ES-I3 (cell line): ENCODE measurements at regions not wholly inside any gene's neighbourhood (a gene's known extent, or its start where the extent isn't known, plus 50 kb on each side); places are given as distances from the start of the nearest gene placed in this dataset.

Experiments used
- H3K36me3 ChIP-seq: 2 replicates; pipeline ENCODE4 v1.6.1; 2013; ENCODE audit warnings: mild to moderate bottlenecking, low read length, control low read depth, moderate library complexity; ENCODE audit not compliant: insufficient read depth
- H3K4me1 ChIP-seq: 2 replicates; pipeline ENCODE4 v1.6.1; 2013; ENCODE audit warnings: mild to moderate bottlenecking, control low read depth, low read length; ENCODE audit not compliant: insufficient read depth
- H3K9ac ChIP-seq: 2 replicates; pipeline ENCODE4 v1.6.1; 2013; ENCODE audit warnings: low read depth, mild to moderate bottlenecking, low read length, moderate library complexity
- H3K9me3 ChIP-seq: 2 replicates; pipeline ENCODE4 v1.6.1; 2013; ENCODE audit warnings: mild to moderate bottlenecking, low read length, moderate library complexity; ENCODE audit not compliant: control insufficient read depth, insufficient read depth

DNA sequence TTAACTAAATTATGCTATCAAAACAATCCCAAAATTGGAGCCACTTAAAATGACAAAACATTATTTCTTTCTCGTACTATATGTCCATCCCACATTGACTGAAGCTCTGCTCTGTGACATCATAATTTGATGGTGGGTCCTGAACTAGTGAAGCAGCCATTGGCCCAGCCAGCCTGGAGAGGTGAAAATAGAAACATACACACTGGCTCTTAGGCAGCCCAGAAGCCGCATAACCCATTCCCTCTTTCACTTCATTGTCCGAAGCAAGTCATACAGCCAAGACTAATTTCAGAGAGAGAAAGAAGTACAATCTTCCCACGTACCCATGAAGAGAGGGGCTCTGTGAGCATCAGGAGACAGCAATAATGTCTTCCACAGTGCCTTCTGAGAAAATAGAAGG, 342.5 kb downstream of the NFIB start:
- H3K4me1 ChIP-seq = 0 out of 2 replicates have a peak, but pooled peaks cover 4% of the 10 kb centered on the region
- H3K9ac ChIP-seq = no peak overlapping the region
- H3K9me3 ChIP-seq = no peaks in the 10 kb centered on the region
- H3K36me3 ChIP-seq = no peaks in the 10 kb centered on the region

DNA sequence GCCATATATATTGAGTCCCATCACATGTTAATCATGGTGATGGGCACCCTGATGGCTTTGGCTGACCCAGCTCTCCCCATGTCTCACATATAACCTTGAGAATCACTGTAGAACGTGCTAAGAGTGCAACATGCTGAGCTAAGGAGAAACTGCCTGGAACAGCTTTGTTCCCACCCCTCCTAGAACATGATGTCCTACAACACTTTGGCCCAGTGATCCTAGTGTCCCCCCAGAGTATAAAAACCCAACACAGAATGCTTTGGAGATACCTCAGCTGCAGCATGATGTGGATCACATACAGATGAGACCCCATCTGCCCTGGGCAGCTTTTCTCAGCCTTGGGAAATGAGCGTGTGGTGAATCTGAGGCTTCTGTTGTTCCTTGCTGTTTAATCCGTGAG, 343.5 kb downstream of the NFIB start:
- Histone ChIP-seq H3K4me1 (0 out of 2 replicates have a peak, but pooled peaks cover 4% of the 10 kb centered on the region), H3K9me3 (no peaks in the 10 kb centered on the region), H3K36me3 (no peaks in the 10 kb centered on the region), H3K9ac (no peak overlapping the region)

DNA sequence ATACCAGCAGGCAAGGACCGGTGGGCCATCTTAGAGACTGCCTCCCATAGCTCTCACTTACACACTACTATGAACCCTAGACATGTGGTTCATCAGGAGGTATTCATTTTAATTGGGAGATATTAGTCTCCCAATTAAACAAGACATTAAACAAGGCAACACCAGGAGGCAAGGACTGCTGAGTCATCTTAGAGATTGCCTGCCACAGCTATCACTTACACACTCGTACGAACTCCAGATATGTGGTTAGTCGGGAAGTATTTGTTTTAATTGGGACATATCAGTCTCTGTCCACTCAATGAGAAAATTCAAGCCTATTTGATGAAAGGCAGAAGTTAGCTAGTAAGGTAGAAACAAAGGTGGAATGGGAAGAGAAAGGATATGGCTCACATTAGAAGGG, 343.9 kb downstream of the NFIB start:
- 0 out of 2 replicates have a peak, but pooled peaks cover 4% of the 10 kb centered on the region for H3K4me1 ChIP-seq
- no peak overlapping the region for H3K9ac ChIP-seq
- no peaks in the 10 kb centered on the region for H3K9me3 ChIP-seq
- H3K36me3 ChIP-seq = no peaks in the 10 kb centered on the region

DNA sequence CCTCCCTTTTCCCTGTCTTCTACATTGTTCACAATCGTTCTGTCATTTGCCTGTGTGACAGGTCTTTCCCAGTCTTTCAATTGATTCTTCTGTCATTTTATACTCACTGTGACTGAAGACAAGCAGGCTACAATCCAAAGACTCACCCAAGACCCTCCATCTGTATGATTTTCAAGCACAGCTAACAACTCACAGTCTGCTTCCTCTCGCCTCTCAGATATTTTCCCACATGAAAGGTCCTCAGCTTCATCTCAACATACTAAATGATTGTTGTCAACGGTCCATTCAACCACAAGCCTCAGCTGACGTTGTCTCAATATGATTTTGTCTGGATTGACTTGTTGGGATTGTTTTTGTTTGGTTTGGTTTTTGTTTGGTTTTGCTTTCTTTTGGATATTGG, 346.5 kb downstream of the NFIB start:
- H3K9ac ChIP-seq = no peak overlapping the region
- H3K4me1 ChIP-seq = 0 out of 2 replicates have a peak, but pooled peaks cover 4% of the 10 kb centered on the region
- no peaks in the 10 kb centered on the region for H3K36me3 ChIP-seq
- H3K9me3 ChIP-seq = no peaks in the 10 kb centered on the region

DNA sequence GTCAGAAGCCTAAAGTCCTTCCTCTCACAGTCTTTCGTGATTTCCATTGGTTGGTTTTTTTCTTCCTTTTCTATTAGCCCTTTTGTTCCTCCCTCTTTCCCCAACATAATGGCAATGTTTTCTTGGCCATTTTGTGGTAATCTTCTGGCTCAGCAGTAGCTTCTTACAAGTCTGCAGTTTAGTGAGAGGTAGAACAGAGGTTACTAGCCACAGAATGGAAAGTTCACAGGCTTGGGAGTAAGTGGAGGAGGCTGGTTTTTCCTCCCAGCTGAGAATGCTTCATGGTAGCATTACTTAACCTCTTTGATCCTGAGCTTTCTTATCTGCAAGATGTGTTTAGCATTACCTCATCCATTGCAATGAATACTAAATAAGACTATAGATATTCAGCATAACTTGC, 346.9 kb downstream of the NFIB start:
- H3K4me1 ChIP-seq = 0 out of 2 replicates have a peak, but pooled peaks cover 4% of the 10 kb centered on the region
- H3K9me3 ChIP-seq = no peaks in the 10 kb centered on the region
- no peak overlapping the region for H3K9ac ChIP-seq
- no peaks in the 10 kb centered on the region for H3K36me3 ChIP-seq

DNA sequence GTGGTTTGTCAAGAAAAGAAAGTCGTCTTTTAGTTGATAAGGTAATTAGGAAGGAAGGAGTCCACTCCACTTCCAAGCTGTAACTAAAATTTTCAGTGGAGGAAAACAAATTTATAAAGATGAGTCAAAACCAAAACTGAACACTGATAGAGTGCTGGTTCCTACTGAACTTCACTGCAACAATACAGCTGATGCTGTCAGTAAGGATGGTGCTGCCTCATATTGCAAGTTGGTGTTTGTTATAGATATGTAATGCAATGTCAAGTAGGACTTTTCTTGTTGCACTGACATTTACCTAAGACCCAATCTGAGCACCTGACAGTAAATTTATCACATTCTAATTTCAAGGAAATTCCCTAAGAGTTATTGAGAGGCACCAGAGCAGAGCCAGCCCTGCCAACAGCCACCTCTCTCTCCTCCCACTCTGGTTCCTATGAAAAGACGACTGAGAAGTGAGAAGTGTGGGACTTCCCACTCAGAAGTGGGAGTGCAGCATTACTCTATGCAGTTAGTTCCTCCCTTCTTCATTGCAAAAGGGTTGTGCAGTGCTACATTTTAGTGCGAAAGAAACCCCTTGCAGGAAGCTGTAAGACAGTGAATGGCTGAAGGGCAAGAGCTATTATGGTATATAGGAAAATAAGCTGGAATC, 350.8 kb downstream of the NFIB start:
- Histone ChIP-seq H3K4me1 (0 out of 2 replicates have a peak, but pooled peaks cover 4% of the 10 kb centered on the region), H3K9ac (no peak overlapping the region), H3K9me3 (no peaks in the 10 kb centered on the region), H3K36me3 (no peaks in the 10 kb centered on the region)

DNA sequence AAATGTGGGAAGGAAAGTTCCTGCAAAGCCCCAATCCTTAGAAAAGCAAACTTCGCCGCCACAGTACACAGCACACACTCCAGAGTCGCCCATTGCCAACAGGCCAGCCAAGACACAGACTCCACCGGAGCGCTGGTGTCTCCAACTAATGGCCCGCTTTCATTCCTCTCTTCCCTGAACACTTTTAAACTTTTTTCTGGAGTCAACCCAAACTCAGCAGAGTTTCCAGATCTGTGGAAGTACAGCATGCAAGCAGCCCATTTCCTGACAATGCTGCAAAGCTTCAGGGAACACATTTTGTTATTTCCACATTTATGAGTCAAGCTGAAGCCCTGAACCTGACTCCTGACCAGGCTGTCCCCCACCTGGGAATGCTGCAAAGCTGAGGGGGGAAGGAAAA, 351.9 kb downstream of the NFIB start:
- no peaks in the 10 kb centered on the region for H3K9me3 ChIP-seq
- peaks cover 7% of the 10 kb centered on the region; the same call in 1 of the 2 replicates for H3K4me1 ChIP-seq
- H3K36me3 ChIP-seq = no peaks in the 10 kb centered on the region
- no peak overlapping the region for H3K9ac ChIP-seq

DNA sequence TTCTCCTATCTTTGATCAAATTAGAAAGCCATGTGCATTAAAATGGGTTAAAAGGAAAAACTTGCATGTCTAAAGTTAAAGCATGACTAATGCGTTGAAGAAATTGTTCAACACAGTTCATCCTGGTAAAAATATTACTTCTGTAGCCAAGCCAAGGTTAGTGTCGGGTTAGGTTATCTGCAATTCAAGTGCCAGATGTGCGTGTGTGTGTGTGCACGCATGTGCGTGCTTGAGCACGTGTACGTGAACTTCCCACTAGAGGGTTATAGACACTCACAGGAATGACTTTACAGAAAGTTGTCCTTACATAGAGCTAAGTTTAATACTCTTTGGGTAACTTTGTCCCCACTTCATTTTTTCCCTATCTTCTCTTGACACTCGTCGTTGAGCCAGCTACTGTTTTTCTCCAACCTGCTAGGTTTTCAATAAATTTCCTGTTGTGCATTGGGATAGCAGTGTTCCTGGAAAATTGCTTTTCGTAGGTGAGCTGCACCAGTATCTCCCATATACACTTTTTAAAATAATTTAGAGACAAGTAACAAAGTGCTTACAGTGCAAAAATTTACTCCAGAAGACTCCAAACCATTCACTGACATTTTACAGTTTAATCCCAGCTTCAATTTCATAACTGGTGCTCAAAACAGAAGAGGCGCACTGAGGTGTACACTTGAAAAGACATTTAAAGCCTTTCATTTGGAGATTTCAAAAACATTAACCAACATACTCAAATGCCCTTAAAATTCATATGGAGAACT, 353.8 kb downstream of the NFIB start:
- H3K9me3 ChIP-seq = no peaks in the 10 kb centered on the region
- no peak overlapping the region for H3K9ac ChIP-seq
- no peaks in the 10 kb centered on the region for H3K36me3 ChIP-seq
- H3K4me1 ChIP-seq = peaks cover 7% of the 10 kb centered on the region; the same call in 1 of the 2 replicates

DNA sequence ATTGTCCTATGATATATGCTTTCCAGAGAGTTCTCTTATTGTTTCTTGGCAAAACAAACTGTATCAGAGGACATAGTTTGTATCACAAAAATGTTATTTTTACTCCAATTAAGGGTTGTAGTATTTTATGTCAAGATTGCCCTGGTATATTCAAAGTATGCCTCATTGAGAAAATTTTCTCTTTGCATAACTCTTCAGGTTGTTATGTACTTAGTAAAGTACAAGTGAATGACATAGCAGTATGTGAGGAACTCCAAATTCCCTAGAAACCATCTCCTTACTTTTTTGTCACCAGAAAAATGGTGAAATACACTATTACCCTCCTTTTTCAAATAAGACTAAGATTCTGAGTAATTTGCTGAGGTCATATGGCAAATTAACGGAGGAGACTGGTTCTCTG, 355.3 kb downstream of the NFIB start:
- H3K9me3 ChIP-seq = no peaks in the 10 kb centered on the region
- no peaks in the 10 kb centered on the region for H3K36me3 ChIP-seq
- peaks cover 18% of the 10 kb centered on the region for H3K4me1 ChIP-seq
- no peak overlapping the region for H3K9ac ChIP-seq

DNA sequence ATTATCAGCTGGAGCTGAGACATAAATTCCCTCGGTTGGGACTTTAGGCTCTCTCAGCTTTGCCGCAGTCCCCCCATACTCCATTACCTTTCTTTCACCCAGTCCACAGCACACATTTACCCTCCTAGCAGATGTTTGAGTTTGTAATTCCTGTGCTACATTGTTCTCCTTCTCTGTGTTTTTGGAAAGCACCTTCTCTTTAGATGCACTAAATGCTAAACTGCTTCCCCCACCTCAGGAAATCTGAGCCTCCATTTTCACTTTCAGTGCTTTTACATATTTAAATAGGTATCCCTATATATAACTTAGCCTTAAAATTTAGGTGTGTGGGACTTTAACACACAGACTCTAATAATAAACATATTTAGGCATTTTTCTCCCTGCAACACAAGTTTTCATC, 356.9 kb downstream of the NFIB start:
- Histone ChIP-seq H3K4me1 (peaks cover 18% of the 10 kb centered on the region), H3K36me3 (no peaks in the 10 kb centered on the region), H3K9ac (no peak overlapping the region), H3K9me3 (no peaks in the 10 kb centered on the region)

DNA sequence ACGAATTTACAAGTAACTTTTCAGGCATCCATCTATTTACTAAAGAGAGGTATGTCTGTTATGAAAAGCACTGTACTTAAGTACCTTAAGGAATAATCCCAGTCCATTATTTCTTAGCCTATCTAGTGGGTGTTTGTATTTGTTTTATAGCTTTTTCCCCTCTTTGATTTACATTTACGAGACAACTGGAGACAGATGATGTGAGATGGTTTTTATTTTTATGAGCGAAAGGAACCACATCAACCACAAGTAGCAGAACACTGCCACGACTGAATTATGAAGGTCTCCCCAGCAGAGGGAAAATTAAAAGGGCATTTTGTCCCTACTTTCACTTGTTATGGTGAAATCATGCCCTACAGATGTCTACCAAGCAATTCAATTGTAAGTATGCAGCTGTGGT, 357.8 kb downstream of the NFIB start:
- no peaks in the 10 kb centered on the region for H3K9me3 ChIP-seq
- no peak overlapping the region for H3K9ac ChIP-seq
- H3K4me1 ChIP-seq = peaks cover 18% of the 10 kb centered on the region
- H3K36me3 ChIP-seq = no peaks in the 10 kb centered on the region

DNA sequence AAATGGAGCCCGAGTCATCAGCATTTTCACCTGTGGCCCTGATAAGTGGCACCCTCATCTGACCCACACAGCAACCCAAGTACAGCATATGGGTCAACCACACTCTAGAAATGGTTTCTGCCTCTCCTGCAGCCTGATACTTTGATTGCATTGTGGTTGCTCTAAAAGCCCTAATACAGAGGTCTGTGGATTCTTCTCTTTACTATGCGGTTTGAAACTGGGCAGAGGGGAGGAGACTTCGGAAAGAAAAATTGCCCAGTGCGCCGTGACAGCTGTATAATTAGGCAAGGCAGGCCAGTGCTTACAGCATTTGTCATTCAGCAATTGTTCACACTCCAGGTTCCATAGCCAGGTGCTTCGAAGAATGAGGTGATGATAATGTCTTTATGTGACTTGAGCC, 361.0 kb downstream of the NFIB start:
- Histone ChIP-seq H3K9ac (no peak overlapping the region), H3K9me3 (no peaks in the 10 kb centered on the region), H3K4me1 (peaks cover 18% of the 10 kb centered on the region), H3K36me3 (no peaks in the 10 kb centered on the region)

DNA sequence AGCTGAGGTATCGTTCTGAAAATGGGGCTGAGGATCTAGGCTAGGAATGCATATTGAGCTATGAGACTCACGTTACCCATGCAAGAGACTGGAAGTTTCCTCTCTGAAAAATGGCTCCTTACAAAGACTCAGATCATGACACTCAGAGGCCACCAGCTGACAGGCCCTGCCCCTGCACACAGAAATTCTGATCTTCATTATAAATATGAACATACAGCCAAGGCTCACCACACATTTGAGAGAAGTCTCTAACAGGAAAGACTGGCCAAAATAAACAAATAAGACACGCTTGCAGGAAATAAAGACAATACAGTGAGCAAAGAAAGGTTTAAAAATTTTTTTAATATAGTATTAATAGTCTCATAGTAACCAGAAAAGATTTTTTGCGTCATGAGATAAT, 365.9 kb downstream of the NFIB start:
- H3K9me3 ChIP-seq = no peaks in the 10 kb centered on the region
- H3K9ac ChIP-seq = no peak overlapping the region
- H3K36me3 ChIP-seq = no peaks in the 10 kb centered on the region
- H3K4me1 ChIP-seq = no peaks in the 10 kb centered on the region

DNA sequence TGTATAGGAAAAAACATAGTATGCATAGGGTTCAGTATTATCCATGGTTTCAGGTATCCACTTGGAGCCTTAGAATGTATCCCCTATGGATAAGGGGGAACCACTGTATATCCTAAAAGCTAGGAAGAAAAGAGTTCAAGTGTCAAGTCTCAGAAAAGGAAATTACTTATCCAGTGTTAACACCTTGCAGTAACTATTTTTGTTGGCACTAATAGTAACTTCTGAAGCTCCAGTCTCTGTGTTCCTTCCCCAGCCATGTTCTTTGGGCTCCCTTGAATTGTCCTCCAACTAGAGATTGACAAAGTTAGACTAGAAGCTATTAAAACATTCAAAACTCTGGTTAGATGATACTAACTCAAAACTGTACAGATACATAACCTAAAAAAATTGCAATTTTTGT, 370.8 kb downstream of the NFIB start:
- Histone ChIP-seq H3K9me3 (no peaks in the 10 kb centered on the region), H3K9ac (no peak overlapping the region), H3K36me3 (no peaks in the 10 kb centered on the region), H3K4me1 (no peaks in the 10 kb centered on the region)

DNA sequence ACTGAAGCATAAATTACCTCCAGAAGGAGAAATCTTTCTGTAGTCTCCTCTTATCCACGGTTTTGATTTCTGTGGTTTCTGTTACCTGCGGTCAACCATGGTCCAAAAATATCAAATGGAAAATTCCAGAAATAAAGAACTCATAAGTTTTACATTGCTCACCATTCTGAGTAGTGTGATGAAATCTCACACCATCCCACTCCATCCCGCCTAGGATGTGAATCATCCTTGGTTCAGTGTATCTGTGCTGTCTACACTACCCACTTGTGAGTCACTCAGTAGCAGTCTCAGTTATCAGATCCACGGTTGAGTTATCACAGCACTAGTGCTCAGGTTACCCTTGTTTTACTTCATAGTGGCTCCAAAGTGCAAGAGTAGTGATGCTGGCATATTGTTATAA, 371.2 kb downstream of the NFIB start:
- H3K36me3 ChIP-seq = no peaks in the 10 kb centered on the region
- H3K9ac ChIP-seq = no peak overlapping the region
- no peaks in the 10 kb centered on the region for H3K9me3 ChIP-seq
- H3K4me1 ChIP-seq = no peaks in the 10 kb centered on the region
